Stimulated activated CD4-positive, alpha-beta T cell treated with anti-CD3 and anti-CD28 coated beads, Interleukin-4, amount 100 ng/mL, for 4 hours (primary cell): ENCODE measurements at regions not wholly inside any gene's neighbourhood (a gene's known extent, or its start where the extent isn't known, plus 50 kb on each side); places are given as distances from the start of the nearest gene placed in this dataset.
"Not testable (repeated sequence)": the region's sequence is repeated elsewhere in the genome, so short reads cannot be mapped to it uniquely, and the experiment has no call there.

Experiments used
- DNase-seq, 2 experiments: peaks; one replicate each; pipeline ENCODE4 v3.0.0-alpha.2; 2020

DNA sequence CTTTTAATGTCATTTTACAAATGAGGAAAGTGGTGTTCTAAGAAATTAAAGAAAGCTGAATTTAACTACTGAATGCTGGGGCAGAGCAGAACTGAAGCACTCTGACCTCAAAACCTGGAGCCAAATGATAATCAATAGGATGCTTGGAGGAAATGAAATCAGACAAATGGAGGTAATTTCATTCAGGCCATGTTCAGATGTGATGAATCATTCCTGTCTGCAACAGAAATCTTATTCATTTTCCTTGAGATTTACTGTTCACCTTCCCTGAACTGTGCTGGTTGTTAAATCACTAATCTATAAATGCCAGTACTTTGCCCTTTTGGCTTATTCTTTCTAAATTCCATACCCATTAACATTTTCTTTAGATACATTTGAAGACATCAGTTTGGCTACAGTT, 85.6 kb upstream of the SNX7 start:
- no peak for DNase-seq

DNA sequence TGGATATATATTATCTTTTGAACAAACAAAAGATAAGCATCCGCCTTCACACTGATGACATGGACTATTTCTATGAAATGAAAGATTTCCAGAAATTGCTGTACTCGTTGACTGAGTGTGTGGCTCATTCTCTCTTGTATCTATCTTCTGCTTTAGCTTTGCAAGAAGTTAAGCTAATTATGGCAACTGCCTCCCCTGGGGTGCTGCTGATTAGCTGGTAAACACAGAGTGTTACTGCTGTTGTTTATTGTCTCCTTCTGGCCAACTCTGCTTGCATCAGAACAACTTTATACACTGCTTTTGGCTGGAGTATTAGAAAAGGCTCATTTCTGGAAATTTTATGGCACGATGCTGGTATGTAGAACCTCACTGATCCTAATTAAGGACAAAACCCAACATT, 95.6 kb upstream of the SNX7 start:
- no peak for DNase-seq

DNA sequence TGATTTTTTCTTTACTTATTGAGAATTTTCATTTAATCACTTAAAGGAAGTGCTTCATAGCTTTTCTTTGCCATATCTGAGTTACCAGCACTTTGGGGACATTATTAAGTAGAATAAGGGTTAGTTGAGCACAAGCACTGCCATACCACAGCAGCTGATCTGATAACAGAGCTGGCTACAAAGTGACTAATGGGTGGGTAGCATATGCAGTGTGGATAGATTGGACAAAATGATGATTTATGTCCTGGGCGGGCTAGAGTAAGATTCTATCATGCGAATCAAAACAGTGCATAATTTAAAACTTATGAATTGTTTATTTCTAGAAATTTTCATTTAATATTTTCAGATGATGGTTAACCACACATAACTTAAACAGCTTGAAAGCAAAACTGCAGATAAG, 102.2 kb upstream of the SNX7 start:
- no peak for DNase-seq

DNA sequence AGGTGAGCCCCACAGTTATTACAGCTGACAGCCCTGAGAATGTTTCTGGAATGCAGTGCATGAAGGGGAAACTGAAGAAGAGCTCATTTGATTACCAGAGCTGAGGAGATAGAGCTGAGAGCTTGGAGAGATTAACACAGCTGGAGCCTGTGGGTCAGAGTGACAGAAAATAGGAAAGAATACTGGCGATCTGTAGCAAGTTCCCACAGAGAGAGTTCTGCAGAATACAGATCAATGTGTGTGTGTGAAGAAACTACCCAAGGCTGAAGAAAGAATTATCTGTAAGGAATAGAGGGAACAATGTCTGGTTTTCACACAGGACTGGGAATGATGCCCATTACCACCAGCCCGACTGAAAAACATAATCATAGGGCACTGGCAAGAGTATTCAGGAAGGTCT, 103.6 kb upstream of the SNX7 start:
- no peak for DNase-seq

DNA sequence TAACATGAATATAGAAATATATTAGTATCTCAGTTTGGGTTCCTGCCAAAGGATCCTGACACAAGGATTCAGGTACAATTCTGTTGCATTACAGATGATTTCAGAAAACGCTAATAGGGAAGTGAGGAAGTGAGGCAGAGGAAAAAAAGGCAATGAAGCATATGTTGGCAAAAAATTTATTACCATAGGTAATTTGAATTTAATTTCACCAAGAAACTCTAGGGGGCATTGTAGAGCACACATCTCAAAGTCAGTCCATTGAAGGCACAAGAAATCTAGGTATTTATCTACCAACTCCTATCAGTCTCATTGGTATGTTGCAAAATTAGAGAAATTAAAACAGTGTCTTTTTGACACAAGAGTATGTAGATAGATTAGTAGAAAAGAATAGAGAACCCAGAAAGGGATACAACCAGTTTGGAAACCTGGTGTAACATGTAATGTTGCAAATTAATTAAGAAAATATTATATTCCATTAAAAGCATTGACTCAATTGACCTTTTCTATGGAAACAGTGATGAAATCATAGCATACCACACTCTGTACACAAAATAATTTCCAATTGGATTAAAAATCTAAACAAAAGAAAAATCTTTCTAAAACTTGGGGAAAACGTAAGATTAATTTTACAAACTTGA, 104.9 kb upstream of the SNX7 start:
- DNase-seq = no peak

DNA sequence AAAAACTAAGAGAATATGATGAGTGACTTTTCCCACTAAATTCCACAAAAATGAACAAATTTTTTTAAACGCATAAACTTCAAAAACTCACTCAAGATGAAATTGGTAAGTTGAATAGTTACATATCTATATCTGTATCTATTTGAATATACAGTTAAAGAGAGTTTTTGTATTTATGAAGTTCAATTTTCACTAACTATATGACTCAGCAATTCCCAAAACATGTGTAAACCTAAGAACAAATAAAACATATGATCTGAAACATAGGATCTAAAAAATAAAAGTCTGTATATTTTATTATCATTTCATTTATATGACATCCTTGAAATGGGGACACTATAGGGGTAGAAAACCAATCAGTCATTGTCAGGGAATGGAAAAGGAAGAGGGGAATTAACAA, 105.7 kb upstream of the SNX7 start:
- no peak for DNase-seq

DNA sequence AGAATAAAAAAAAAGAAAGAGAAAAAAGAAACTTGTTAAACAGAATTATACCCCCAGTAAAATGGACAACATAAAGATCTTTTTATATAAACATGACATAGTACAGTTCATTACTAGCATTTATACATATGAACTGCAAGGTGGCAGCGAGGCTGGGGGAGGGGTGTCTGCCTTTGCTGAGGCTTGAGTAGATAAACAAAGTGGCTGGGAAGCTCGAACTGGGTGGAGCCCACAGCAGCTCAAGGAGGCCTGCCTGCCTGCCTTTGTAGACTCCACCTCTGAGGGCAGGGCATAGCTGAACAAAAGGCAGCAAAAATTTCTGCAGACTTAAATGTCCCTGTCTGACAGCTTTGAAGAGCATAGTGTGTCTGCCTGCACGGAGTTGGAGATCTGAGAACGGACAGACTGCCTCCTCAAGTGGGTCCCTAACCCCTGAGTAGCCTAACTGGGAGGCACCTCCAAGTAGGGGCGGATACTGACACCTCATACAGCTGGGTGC, 108.9 kb upstream of the SNX7 start:
- not testable (repeated sequence) for DNase-seq

DNA sequence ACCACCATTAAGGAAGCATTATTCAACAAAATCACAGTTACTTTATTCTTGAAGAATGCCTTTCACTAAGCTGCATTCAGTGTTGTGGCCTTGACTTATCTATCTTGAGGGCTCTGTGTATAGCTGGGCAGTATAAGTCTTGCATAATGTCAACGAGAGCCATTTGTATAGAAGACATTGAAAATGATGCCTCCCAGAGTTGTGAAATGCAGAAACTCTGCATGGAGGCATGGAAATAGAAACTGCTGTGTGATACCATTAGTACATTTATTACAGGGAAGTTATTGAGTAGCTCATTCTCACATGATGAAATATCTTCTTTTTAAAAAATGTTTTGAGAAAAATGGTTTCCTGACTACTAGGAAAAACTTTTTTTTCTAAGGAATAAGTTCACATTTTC, 111.4 kb upstream of the SNX7 start:
- DNase-seq = no peak

DNA sequence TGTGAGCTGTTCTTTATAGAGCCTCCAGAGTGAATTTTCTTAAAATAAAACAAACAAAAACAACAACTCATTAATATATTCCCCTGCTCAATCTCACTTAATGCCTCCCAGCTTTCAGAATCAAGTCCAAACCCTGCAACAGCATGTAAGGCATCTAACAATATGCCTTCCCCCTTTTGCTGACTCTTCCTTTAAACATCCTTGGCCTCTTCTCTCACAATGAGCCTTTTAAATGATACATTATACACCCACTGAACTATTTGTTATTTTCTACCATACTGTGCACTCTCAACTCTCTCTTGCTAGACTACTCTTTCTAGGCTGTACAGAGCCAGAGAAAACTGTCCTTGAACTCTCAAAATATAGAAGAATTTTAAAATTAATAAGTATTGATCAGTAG, 115.2 kb upstream of the SNX7 start:
- DNase-seq = no peak

DNA sequence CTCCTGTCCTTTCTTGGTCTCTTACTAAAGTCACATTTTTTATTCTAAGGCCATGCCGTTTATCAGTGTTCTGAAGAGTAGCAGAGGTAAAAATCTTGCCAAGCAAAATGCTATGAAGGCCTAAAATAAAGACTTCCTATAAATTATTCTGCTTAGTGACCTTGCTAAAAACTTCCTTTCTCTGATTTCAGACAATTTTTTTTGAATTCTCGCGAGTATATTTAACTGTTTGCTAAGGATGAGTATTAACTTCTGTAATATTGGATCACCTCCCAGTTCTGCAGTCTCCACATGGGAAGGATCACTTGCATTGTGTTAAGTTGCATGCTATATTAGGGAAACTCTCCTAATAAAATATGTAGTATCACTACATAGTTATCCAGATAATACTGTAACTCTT, 123.4 kb upstream of the SNX7 start:
- no peak for DNase-seq

DNA sequence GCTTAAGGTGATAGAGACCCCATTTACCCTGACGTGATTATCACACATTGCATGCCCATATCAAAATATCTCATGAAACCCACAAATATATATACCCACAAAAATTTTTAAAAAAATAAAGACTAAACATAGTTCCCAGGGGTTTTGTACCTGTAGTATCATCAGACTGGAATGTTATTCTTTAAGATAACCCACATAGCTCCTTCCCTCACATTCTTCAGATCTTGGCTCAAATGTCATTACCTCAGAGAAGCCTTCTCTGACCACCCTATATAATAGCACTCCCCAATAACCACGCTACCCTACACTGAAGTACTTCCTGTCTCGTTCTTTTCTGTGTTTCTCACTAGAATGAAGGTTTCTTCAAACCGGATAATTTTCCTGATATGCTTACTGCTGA, 138.3 kb upstream of the SNX7 start:
- no peak for DNase-seq

DNA sequence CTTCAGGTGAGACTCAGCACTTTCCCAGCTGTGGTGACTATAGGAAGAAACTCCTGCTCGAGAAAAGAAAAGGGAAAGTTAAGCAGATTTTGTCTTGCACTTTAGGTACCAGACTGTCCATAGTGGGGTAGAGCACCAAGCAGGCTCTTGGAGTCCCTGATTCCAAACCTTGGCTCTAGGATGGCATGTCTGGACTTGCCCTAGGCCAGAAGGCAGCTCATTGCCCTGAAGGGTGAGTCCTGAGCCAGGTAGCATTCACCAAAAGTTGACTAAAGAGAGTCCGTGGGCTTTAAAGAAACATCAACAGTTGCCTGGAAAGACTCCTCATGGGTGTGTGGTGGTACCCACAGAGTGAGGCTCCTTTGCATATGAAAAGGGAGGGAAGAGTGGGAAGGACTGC, 145.2 kb upstream of the SNX7 start:
- no peak for DNase-seq

DNA sequence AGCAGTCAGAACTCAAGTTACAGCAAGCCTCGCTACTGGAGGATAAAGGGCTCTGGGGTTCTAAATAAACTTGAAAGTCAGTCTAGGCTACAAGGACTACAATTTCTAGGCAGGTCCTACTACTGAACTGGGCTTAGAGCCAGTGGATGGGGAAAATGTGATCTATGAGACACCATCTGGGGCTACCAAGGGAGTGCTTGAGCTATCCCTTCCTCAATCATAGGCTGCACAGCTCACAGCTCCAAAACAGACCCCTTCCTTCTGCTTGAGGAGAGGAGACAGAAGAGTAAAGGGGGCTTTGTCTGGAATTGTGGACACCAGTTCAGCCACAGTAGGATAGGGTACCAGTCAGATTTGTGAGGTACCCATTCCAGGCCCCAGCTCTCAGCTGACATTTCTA, 145.8 kb upstream of the SNX7 start:
- no peak for DNase-seq

DNA sequence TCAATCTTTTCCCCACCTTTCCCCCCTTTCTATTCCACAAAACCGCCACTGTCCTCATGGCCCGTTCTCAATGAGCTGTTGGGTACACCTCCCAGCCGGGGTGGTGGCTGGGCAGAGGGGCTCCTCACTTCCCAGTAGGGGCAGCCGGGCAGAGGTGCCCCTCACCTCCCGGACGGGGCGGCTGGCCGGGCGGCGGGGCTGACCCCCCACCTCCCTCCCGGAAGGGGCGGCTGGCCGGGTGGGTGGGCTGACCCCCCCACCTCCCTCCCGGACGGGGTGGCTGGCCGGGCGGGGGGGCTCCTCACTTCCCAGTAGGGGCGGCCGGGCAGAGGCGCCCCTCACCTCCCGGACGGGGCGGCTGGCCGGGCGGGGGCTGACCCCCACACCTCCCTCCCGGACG, 149.3 kb upstream of the SNX7 start:
- DNase-seq = not testable (repeated sequence)

DNA sequence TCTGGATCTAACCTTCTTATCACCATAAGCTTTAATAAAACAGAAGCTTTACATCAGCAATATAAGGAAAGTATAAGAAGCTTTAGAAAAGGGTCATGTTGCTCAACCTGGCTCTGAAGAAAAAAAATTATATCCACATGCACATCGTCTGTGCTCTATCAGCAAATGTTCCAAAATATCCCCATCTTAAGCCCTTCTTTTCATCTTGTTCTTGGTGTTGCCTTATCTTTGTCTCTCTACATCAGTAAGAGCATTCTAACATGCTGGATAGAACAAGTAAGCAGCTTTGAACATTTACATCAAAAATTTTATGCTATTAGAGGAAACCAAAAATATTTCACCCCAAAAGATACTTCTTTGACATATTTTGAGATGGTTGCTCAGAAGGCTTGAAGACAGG, 157.8 kb upstream of the SNX7 start:
- no peak for DNase-seq

DNA sequence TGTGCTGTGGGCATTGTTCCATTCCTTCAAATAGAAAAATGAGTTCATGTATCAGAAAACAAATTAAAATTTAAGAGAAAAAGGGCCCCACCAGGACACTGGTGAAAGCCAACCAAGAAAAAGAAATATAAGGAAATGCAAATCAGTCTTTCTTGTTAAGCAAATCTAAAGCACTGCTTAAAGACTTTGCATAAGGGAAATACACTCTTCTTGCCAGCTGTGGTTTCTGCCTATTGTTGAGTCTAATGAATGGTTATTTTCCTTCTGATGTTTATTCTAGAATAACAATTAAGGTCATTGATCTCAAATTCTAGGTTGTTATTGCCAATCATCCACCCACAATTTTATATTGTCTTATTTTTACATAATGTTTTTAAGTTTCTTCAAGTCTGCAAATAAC, 158.6 kb upstream of the SNX7 start:
- DNase-seq = no peak

DNA sequence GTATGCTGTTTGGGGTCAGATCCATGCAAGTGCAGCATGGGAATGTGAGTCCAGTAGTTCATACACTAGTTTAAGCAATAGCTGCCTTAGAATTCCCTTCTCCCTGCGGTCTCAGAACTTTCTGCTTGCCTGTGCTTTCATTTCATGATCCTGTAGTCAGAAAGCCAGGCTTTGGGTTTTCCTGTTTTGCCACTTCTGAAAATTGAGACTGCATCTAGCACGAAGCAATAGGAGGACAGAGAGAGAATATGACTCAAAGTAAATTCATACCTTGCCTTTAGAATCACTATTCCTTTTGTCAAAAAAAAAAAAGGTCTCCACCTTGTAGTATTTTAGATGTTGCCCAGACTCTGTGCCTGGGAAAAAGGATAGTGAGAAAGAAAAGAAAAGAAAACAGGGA, 161.2 kb upstream of the SNX7 start:
- no peak for DNase-seq

DNA sequence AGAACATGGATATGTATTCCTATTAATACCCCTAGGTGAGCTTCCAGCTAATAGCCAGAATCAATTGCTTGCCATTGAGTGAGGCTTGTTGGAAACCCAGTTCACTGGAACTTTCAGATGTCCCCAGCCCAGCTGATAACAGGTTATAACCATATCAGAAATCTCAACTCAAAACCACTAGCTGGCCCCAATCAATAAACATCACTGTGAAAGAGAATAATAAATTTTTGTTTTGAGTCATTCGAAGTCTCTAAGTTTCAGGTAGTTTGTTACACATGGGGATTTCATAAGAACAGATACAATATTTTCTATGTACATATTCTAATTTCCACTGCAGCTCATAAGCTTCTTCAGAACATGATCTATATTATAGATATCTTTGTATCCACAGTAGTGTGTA, 162.9 kb upstream of the SNX7 start:
- no peak for DNase-seq

DNA sequence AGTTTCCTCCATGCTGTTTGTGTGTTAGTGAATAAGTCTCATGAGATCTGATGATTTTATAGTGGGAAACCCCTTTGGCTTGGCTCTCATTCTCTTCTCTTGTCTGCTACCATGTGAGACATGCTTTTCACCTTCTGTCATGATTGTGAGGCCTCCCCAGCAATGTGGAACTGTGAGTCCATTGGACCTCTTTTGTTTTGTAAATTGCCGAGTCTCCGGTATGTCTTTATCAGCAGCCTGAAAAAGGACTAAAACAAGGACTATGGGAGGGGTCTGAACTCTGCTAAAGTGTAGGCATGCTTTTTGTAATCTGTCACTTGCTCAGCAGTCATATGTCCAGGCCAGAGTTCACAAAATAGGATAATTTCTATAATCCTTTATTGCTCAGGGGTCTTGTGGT, 164.0 kb upstream of the SNX7 start:
- no peak for DNase-seq

DNA sequence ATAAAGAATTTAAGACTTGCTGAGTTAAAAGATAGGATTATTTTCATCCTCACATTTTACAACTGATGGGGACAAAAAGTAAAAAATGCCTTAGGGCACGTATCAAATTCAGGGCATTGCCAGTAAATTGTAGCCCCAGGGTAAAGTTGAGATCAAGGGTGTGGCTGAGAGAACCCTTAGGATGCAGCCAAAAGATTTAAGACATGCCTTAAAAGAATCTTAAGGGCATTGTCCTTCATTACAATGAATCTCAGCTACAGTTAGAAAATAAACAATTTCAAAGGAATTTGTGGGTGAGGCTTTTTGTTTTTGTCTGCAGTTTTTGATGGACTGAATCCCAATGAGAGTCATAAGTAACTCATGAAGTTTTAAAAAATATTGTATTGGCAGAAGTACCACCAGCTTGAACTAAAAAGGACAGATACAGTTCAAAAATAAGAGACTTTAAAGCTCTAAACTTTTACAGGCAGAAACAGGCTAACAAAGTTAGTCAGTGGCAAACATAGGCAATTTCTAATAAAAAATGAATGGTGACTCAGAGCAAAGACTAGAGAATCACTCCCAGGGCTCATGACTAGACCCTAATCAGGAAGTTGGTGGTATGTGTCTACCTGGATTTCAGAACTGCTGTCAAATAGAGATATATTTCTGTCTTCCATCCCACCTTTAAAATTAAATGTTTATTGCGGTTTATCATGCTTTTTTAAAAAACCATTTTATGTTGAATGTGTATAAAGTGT, 165.1 kb upstream of the SNX7 start:
- no peak for DNase-seq

DNA sequence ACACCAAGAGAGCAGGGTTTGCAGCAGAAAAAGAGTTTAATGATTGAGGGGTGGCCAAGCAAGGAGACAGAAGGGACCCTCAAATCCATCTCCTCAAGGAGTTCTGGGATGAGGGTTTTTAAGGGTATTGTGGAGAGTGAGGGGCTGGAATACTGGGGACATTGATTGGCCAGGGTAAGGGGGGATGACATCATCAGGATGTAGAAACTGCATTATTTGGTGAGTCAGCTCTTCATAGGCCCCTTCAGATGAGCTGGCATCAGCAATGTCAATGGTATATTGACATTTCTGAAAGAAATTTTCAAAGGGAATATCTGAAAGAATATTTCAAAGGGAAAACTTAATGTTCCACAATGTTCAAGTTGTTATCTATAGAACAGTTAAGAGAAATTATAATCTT, 168.1 kb upstream of the SNX7 start:
- DNase-seq = no peak

DNA sequence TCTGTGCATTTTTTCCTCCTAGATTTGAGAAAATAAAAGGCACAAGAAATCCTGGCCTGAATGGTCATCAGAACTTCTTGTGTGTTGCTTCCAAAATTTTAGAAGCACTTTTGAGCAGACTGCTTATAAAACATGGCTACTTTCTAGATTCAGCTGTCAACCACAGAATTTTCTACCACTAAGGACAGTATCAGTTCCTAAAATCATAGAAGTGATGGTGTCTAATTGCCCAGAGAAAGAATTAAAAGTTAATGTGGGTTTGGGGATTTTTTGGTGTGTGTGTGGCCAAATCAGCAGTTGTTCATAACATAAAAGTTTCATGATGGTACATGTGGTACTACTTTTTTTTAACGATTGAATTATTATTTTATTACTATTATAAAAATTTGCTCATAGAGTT, 171.4 kb upstream of the SNX7 start:
- no peak for DNase-seq

DNA sequence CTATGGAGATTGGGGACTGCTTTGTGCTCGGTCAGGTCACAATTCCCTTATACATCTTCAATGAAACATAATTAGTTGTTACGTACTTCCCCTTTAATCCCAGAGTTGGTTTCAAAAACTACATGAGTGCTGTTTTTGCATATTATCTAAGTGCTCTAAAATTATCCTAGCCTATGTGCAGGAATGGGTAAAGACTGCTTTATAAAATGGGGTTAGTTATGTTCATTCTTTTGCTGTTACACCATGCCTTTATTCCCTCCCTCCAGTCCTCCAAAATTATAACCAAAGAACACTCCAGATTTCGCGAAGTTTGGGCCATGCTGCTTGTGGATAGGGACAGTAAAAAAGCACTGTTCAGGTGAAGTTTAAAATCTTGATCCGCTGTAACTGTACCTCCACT, 173.9 kb upstream of the SNX7 start:
- DNase-seq = no peak

DNA sequence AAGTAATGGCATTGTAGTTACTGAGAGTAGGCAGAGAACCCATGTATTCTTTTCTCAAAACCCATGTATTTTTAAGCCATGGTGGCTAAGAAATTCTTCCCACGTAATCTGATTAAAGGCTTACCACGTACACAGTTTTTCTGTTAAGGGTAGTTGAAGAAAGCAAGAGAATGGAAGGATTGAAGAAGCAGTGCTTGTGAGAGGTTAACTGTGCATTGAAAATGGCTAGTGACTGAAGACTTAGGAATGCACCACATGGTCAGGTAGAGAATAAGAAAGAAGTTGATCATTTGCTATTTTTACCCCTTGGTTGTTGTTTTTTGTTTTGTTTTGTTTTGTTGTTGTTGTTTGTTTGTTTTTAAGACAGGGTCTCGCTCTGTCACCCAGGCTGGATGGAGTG, 178.9 kb upstream of the SNX7 start:
- DNase-seq = no peak

DNA sequence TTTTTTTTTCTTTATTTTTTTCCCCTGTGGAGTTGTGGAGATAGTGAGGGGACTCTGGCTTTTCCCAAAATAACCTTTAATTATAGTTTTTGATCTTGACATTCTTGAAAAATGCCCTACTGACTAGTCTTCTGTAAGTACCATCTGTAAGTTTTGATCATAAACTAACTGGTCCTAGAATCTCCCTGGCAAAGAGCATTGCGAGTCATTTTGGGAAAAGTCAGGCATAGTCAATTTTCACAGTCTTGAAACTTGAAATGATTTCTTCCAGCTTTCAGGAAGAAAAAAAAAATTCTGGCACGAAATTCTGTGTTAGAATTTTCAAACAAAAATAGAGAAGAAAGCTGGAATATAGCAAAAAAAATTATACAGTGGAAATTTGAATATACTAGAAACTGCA, 181.2 kb upstream of the SNX7 start:
- DNase-seq = no peak
